ENCODE measurements at regions not wholly inside any gene's neighbourhood (a gene's known extent, or its start where the extent isn't known, plus 50 kb on each side); places are given as distances from the start of the nearest gene placed in this dataset.

GRCh38 chr14:51395361-51395849 is 155.4 kb downstream of the TMX1 start:
- H3K27me3 ChIP-seq (ENCODE audit: control insufficient read depth, low read length), result peaks cover 4% of the 10 kb centered on the region; the same call in 1 of the 2 replicates
- no peak for TF ChIP-seq CTCF (IDR thresholded peaks at IDR 0.05; ENCODE audit: low read depth, low read length, poor library complexity, severe bottlenecking)
- no peak for TF ChIP-seq EZH2phosphoT487 (IDR thresholded peaks at IDR 0.05; ENCODE audit: borderline replicate concordance, low read length)
- no peak overlapping the region for H3K4me2 ChIP-seq (ENCODE audit: low read length)
- no peak overlapping the region for H3K27ac ChIP-seq (ENCODE audit: low read depth, low read length)
- no peaks in the 10 kb centered on the region for H3F3A ChIP-seq (ENCODE audit: control insufficient read depth, insufficient read depth)
- no peaks in the 10 kb centered on the region for H4K20me1 ChIP-seq (ENCODE audit: control insufficient read depth, insufficient read depth, low read depth, low read length)
- no peaks in the 10 kb centered on the region for H3K4me1 ChIP-seq (ENCODE audit: control insufficient read depth, low read length)
- no peaks in the 10 kb centered on the region for H3K9me3 ChIP-seq (ENCODE audit: control insufficient read depth, insufficient read depth, low read length)
- H3K4me3 ChIP-seq (ENCODE audit: low read length), result no peak overlapping the region
- no peaks in the 10 kb centered on the region for H3K36me3 ChIP-seq (ENCODE audit: control insufficient read depth, low read length)
- no peaks in the 10 kb centered on the region for H3K79me2 ChIP-seq (ENCODE audit: control insufficient read depth, low read length)
- no peaks in the 10 kb centered on the region for H3K9me2 ChIP-seq (replicated peaks; ENCODE audit: control insufficient read depth, low read length)

- H3K79me2 ChIP-seq (ENCODE audit: control insufficient read depth, low read length), result no peaks in the 10 kb centered on the region
- H3K27ac ChIP-seq (ENCODE audit: low read depth, low read length), result no peak overlapping the region
- H4K20me1 ChIP-seq (ENCODE audit: control insufficient read depth, insufficient read depth, low read depth, low read length), result no peaks in the 10 kb centered on the region
- H3K4me3 ChIP-seq (ENCODE audit: low read length), result no peak overlapping the region
- H3K27me3 ChIP-seq (ENCODE audit: control insufficient read depth, low read length), result peaks cover 4% of the 10 kb centered on the region; the same call in 1 of the 2 replicates
- H3K4me2 ChIP-seq (ENCODE audit: low read length), result no peak overlapping the region
- no peaks in the 10 kb centered on the region for H3F3A ChIP-seq (ENCODE audit: control insufficient read depth, insufficient read depth)
- H3K9me3 ChIP-seq (ENCODE audit: control insufficient read depth, insufficient read depth, low read length), result no peaks in the 10 kb centered on the region
- H3K36me3 ChIP-seq (ENCODE audit: control insufficient read depth, low read length), result no peaks in the 10 kb centered on the region
- no peaks in the 10 kb centered on the region for H3K9me2 ChIP-seq (replicated peaks; ENCODE audit: control insufficient read depth, low read length)
- no peaks in the 10 kb centered on the region for H3K4me1 ChIP-seq (ENCODE audit: control insufficient read depth, low read length)
- no peak for TF ChIP-seq EZH2phosphoT487 (IDR thresholded peaks at IDR 0.05; ENCODE audit: borderline replicate concordance, low read length)
- no peak for TF ChIP-seq CTCF (IDR thresholded peaks at IDR 0.05; ENCODE audit: low read depth, low read length, poor library complexity, severe bottlenecking)
These were observed 156.3 kb downstream of the TMX1 start for GRCh38 chr14:51396222-51396815.

GRCh38 chr14:51398898-51399297 is 158.9 kb downstream of the TMX1 start:
- Histone ChIP-seq H3K27me3 (ENCODE audit: control insufficient read depth, low read length) (peaks cover 4% of the 10 kb centered on the region; the same call in 1 of the 2 replicates), H3K36me3 (ENCODE audit: control insufficient read depth, low read length) (no peaks in the 10 kb centered on the region), H3K4me2 (ENCODE audit: low read length) (no peak overlapping the region), H3K79me2 (ENCODE audit: control insufficient read depth, low read length) (no peaks in the 10 kb centered on the region), H3K4me1 (ENCODE audit: control insufficient read depth, low read length) (no peaks in the 10 kb centered on the region), H3K9me3 (ENCODE audit: control insufficient read depth, insufficient read depth, low read length) (no peaks in the 10 kb centered on the region), H3K27ac (ENCODE audit: low read depth, low read length) (no peak overlapping the region), H3K4me3 (ENCODE audit: low read length) (no peak overlapping the region), H4K20me1 (ENCODE audit: control insufficient read depth, insufficient read depth, low read depth, low read length) (no peaks in the 10 kb centered on the region), H3K9me2 (replicated peaks; ENCODE audit: control insufficient read depth, low read length) (no peaks in the 10 kb centered on the region), H3F3A (ENCODE audit: control insufficient read depth, insufficient read depth) (no peaks in the 10 kb centered on the region)
- TF ChIP-seq EZH2phosphoT487 (IDR thresholded peaks at IDR 0.05; ENCODE audit: borderline replicate concordance, low read length), result no peak
- TF ChIP-seq CTCF (IDR thresholded peaks at IDR 0.05; ENCODE audit: low read depth, low read length, poor library complexity, severe bottlenecking), result no peak

Measured in DOHH2 (cell line).